A673 (cell line): ENCODE measurements at regions not wholly inside any gene's neighbourhood (a gene's known extent, or its start where the extent isn't known, plus 50 kb on each side); places are given as distances from the start of the nearest gene placed in this dataset.

ENCODE experiments used
- CTCF ChIP-seq: fragments of 300-800, 200-600 bp; sonication (generic); conservative IDR thresholded peaks from 2 replicates; pipeline ENCODE4 v1.5.1; 2017; ENCODE audit warnings: low read depth, mild to moderate bottlenecking, antibody characterized with exemption, low read length, moderate library complexity, mixed read lengths
- EZH2 ChIP-seq: fragments of 200-600 bp; sonication (generic); IDR thresholded peaks from 2 replicates; pipeline ENCODE4 v1.6.1; 2017; ENCODE audit warnings: borderline replicate concordance, low read depth, mild to moderate bottlenecking, mixed read lengths, antibody characterized with exemption, low read length; ENCODE audit not compliant: poor library complexity, severe bottlenecking

GRCh38 chr11:109788948-109789490 lies 304.2 kb upstream of the ZC3H12C start:
- TF ChIP-seq CTCF (no peak), EZH2 (no peak)
